DMS79 treated with DMSO at 0.1 percent for 48 hours (cell line): ENCODE measurements at regions not wholly inside any gene's neighbourhood (a gene's known extent, or its start where the extent isn't known, plus 50 kb on each side); places are given as distances from the start of the nearest gene placed in this dataset.
"Not testable (repeated sequence)": the region's sequence is repeated elsewhere in the genome, so short reads cannot be mapped to it uniquely, and the experiment has no call there.

Experiments
- DNase-seq: peaks from one replicate; lab custom pipeline; 2025; lab: John Stamatoyannopoulos, UW

DNA sequence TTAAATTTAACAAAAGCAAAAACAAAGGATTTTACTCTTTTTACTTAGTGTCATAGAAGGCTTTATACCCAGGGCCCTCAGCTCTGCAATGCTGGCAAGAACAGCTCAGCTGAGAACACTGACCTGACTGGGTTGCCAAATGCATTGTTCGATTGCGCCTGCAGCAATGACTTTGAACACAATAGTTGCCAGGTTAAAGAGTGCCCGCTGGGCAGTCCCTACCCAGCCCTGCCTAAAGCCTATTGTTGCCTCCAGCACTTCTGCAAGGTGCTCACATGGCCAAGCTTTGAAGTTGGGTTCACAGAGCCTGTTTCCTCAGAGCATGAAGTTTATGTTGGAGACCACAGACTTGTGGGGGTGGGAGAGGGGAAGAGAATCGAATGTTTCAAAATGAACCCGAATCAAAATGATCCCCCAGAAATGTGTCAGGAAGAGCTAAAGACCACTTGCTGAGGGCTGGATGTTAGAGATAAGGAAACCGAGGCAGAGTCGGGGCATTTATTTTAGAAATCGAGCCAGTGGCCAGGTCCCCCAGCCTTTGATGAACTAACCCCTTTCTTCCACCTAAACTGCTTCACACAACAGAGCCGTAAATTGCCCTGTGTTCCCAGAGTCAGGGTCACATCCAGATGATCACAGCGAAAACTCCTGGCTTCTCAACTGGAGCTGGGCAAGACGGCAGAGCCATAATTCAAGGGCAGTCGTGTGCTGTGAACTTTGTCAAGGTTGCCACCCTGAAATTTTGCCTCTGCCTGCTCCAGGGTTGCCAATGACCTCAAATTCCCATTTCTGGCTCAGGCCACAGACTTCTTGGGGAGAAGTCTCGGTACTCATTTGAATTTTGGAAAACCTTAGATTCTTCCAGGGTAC lies 55.0 kb downstream of the FOXA2 start:
- no peak for DNase-seq

DNA sequence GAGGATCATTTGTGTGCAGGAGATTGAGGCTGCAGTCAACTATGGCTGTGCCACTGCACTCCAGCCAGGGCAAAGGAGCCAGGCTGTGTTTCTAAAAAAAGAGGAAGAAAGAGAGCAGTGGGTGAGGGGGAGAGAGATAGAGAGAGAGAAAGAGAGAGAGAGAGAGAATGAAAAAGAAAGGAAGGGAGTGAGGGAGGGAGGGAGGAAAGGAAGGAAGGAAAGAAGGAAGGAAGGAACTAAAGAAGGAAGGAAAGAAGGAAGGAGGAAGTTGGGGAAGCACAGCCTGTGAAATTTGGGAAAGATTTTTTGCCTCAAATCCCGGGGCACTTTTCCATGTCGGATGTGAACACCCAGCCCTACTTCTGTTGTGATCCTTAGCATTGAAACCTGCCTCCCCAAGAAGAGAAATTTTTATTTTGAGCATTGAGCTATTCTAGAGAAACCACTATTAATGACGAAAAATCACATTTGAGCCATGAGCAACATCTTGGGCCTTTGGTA lies 57.8 kb downstream of the FOXA2 start:
- DNase-seq = no peak

DNA sequence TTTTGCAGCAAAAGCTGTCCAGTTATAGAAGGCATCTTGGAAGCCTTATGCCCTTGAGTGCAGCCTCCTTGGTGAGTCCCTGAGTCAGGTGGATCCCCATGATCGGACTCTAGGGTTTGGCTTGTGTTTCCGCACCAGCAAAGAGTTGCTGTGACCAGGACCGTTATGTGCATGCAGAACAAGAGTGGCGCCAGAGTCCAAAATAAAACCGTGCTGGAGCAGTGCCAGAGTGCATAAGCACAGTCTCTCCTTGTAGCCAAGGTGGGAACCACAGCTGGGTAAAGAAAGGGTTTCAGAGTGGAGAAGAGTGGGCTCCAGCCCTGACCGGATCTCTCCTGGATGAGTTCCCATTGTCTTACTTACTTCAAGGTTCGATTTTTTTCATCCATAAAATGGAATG lies 58.6 kb downstream of the FOXA2 start:
- DNase-seq = no peak

DNA sequence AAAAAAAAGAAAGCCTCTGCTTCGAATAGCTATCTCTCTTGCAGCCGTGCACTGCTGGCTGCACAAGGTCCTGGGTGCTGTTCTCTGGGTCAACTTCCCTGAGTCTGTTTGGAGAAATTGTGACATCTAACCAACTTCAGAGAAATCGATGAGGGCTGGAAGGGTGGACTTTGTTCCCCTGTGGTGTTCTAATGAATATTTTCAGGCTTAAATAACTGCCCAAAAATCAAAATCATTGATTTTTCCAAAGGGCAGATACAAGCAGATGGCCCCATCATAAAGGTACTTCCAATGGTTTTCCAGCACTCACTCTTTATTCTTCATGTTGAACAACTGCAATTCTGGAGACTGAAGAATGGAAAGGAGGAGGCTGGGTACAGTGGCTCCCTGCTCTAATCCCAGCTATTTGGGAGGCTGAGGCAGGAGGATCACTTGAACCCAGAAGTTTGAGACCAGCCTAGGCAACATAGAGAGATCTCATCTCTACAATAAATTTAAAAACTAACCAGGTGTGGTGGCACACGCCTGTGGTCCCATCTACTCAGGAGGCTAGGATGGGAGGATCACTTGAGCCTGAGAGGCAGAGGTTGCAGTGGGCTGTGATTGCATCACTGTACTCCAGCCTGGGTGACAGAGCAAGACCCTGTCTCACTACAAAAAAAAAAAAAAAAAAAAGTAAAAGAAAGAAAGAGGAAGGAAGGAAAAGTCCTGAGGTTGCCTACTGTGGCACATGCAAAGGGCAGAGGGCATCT lies 59.1 kb downstream of the FOXA2 start:
- no peak for DNase-seq

DNA sequence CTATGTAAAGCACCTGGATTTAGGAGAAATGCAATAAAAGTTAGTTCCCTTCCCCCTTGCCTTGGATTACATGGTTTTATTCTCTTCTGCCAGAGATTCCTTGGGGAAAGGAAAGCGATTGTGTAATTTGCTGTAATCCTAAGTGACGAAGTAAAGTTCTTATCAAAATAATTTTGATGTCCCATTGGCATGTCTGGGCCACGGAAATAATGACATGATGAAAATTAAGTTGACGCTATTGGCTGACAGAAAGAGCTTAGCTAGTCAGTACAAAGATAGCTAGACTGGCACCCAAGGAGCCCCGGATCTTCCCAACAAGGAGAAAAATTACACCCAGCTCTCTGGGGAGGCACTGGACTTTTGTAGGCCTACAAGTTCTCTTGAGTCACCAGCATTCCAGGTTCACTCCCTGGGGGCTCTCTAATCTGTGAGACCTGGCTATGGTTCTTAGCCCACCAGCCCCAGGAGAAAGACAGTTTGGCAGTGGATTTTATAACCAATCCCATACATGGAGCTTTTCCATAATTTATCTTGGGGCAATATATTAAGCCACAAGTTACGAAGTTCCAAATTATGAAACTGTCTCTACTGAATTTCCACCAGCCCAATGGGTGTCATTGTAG lies 59.9 kb downstream of the FOXA2 start:
- no peak for DNase-seq

DNA sequence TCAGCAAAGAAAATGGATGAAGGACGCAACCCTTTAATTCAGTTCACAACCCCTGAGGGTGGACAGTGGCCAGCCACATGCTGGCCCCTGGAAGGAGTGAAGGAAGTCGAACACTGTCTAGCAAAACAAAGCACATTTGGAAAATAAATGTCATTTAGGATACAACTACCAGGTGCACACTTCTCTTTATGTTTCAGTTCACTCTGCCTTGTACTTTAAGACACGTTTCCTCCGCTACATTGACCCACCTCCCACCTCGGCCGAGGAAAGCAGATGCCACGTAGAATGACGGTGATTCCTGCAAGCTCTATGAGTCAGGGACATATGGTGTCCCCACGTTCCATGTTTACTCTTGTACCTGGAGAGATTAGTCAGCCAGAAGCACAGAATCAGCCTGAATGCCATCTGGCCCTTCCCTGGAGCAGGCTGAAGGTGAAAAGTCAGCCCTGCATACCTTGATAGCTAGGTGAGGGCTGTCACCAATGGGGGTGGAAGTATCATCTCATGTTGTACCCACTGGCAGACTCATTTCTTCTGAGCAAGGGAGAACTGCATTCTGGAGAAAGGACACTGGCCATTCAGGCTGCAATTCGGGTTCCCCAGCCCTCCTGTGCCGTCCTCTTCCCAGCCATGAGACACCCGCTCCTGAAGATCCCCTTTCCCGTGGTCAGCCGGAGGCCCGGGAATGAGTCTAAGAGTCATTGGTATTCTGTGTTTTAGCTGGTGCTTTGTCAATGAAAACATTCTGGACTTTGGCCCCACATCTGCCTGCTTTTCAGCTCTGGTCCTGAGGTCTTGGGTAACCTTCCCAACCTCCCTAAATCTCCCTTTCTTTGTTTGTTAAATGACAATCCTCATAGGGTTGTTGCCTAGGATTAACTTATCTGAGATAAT lies 60.6 kb downstream of the FOXA2 start:
- no peak for DNase-seq

DNA sequence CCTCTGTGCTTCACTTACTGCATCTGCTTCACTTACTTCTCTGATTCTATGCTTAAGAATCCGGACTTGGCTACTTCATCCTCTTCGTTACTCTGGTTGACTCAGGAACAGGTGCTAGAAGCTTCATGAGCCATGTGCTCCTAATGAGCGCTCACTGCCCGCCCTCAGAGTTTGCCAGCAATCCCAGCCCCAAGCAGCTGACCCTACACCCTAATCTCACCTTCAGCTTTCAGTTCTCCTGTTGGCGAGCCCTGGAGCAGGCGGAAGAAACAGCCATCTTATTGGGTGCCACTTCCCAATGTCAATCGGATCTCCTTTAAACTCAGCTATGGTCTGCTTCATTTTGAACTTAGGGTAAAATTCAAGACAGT lies 61.3 kb downstream of the FOXA2 start:
- no peak for DNase-seq

- DNase-seq = no peak
These were observed 61.7 kb downstream of the FOXA2 start for GRCh38 chr20:22522701-22523100.

DNA sequence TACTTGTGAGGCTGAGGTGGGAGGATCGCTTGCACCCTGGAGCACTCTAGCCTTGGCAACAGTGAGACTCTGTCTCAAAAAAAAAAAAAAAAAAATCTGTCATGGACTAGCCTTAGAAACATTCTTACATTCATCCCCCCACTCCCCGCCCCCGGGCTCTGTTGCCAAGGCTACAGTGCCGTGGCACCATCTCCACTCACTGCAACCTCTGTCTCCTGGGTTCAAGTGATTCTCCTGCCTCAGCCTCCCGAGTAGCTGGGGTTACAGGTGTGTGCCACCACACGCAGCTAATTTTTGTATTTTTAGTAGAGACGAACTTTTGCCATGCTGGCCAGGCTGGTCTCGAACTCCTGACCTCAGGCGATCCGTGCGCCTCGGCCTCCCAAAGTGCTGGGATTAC lies 62.4 kb downstream of the FOXA2 start:
- not testable (repeated sequence) for DNase-seq

- DNase-seq = no peak
These were observed 64.0 kb downstream of the FOXA2 start for GRCh38 chr20:22520381-22520780.

- DNase-seq = no peak
These were observed 69.1 kb downstream of the FOXA2 start for GRCh38 chr20:22515264-22515663.

DNA sequence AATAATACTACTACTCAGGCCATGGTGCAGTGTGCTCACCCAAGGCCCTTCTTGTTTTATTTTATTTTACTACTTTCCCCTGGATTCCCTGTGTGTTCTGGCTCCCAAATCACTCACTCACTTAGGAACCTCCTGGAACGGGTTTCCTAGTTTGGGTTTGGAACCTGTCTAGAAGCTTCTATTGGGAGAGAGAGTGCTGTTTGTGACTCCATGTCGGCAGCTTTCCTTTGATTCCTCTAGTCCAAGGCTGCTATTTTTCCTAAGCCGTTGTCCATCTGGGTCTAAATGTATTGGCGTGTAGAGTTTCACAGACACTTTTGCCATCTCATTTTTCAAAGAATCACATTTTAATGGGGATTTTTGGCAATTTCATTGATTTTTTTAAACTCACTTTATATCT lies 70.8 kb downstream of the FOXA2 start:
- no peak for DNase-seq

DNA sequence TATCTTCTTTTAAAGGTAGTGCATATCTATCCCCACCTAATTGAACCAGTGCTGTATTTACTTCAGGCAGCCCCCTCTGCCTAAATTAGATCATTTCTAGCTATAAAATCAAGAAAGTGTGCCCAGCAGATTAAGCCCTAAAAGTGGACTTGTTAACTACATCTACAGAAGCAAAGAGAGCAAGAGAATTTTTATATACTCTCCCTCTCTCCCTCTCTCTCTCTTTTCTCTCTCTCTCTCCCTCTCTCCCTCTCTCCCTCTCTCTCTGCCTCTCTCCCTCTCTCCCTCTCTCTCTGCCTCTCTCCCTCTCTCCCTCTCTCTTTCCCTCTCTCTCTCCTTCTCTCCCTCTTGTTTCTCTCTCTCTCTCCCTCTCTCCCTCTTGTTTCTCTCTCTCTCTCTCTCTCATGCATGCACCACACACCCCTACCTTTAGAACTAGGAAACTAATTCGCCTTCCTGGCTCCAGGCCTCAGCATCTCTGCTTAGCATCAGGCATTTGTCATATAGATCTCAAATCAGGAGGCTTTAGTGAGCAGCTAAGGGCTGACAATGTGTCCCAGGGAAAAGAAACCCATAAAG lies 71.4 kb downstream of the FOXA2 start:
- DNase-seq = no peak

GRCh38 chr20:22511943-22512910 lies 72.1 kb downstream of the FOXA2 start:
- DNase-seq = no peak

DNA sequence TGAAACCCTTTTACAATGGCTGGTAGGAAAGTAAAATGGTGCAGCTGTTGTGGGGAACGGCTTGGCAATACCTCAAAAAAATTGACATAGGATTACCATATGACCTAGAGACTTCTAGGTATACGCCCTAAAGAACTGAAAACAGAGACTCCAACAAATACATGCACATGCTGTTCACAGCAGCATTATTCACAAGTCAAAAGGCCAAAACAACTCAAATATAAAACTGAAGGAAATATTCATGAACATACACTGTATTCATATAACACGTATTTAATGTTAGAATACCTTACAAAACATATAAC lies 74.6 kb downstream of the FOXA2 start:
- no peak for DNase-seq

DNA sequence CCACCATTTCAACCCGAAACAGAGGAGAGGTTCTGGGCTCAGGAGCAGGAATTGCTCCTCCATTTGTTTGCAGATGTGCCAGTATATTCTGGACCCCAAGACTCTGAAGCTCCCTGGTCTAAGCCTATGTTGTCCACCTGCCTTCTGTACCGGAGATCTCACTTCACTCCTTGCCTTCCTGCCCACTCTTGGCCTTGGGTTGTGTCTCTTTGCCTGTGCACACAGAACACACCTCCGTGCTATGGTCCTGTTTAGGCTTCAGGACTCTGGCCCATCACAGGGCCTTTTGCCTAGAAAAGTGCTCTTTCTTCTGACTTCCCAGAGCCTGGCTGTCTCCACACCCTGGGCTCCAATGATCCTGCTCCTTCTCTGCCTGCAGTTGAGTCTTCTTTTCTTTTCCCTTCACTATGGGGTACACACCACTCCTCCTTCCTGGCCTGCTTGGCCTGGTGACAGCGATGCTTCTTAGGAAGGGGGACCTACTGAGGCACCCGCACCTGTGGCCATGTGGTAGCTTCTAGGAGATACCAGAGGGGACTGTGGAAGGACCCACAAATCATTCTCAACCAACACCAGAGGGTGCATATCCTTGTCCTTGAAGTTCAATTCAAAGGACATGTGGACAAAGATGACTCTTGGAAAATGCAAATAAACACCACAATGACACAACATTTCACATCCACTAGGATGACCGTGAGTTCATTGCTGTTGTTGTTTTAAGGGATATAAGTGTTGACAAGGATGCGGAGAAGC lies 75.1 kb downstream of the FOXA2 start:
- no peak for DNase-seq

- DNase-seq = no peak
These were observed 75.9 kb downstream of the FOXA2 start for GRCh38 chr20:22508426-22508825.

- DNase-seq = no peak
These were observed 77.0 kb downstream of the FOXA2 start for GRCh38 chr20:22507240-22507961.

DNA sequence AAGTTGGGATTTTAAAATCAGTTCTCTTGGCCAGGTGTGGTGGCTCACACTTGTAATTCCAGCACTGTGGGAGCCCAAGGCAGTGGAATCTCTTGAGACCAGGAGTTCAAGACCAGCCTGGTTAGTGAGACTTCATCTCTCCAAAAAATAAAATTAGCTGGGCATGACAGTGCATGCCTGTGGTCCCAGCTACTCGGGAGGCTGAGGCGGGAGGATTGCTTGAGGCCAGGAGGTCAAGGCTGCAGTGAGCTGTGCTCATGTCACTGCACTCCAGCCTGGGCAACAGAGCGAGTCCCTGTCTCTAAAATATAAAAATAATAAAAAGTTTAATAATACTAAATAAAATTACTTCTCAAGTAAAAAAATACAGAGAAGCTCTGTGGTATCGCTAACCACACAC lies 77.5 kb downstream of the FOXA2 start:
- no peak for DNase-seq
